Upper lobe of right lung (tissue), 1 donor: ENCODE measurements at regions not wholly inside any gene's neighbourhood (a gene's known extent, or its start where the extent isn't known, plus 50 kb on each side); places are given as distances from the start of the nearest gene placed in this dataset.

Source experiments
- ATAC-seq: fragments of 200-7000 bp; cut with Tn5 transposase; one replicate; pipeline ENCODE4 v1.9.1; 2020; ENCODE audit warnings: mild to moderate bottlenecking, moderate library complexity
- DNase-seq: peaks from one replicate; pipeline ENCODE4 v3.0.0-alpha.2; 2020
- H3K27ac ChIP-seq: fragments of 200-600 bp; one replicate; pipeline ENCODE4 v1.8.0; 2022
- H3K27me3 ChIP-seq: fragments of 200-600 bp; one replicate; pipeline ENCODE4 v1.8.0; 2022; ENCODE audit warnings: mild to moderate bottlenecking
- H3K36me3 ChIP-seq: fragments of 200-600 bp; one replicate; pipeline ENCODE4 v1.8.0; 2022
- H3K4me1 ChIP-seq: fragments of 200-600 bp; one replicate; pipeline ENCODE4 v1.8.0; 2022
- H3K4me3 ChIP-seq: fragments of 200-600 bp; one replicate; pipeline ENCODE4 v1.8.0; 2022; ENCODE audit warnings: mild to moderate bottlenecking
- H3K9me3 ChIP-seq: fragments of 200-600 bp; one replicate; pipeline ENCODE4 v1.8.0; 2022
- CTCF ChIP-seq: fragments of 200-600 bp; IDR thresholded peaks from one replicate; pipeline ENCODE4 v1.8.0; 2022; ENCODE audit warnings: antibody characterized with exemption
- intact Hi-C: fragments of 100-400 bp; cut with DNase I; formaldehyde crosslinking; loops from one replicate; pipeline ENCODE4 v1.11.0; 2022
- donor health status: DM: no; HTN: yes; CAD: no; lungs with severe emphysema.

GRCh38 chr11:82085493-82085892, 648.2 kb downstream of the FAM181B start:
- Histone ChIP-seq H3K4me3 (no peak overlapping the region), H3K4me1 (no peaks in the 10 kb centered on the region), H3K27ac (no peak overlapping the region), H3K9me3 (no peaks in the 10 kb centered on the region), H3K36me3 (no peaks in the 10 kb centered on the region), H3K27me3 (no peaks in the 10 kb centered on the region)
- TF ChIP-seq CTCF, result no peak
- no peak for ATAC-seq
- no peak for DNase-seq
- intact Hi-C loops, result no loop called here

GRCh38 chr11:82082976-82083375, 650.7 kb downstream of the FAM181B start:
- ATAC-seq (no peak), DNase-seq (no peak)
- H3K9me3 ChIP-seq, result no peaks in the 10 kb centered on the region
- no peaks in the 10 kb centered on the region for H3K36me3 ChIP-seq
- H3K4me1 ChIP-seq, result no peaks in the 10 kb centered on the region
- H3K4me3 ChIP-seq, result no peak overlapping the region
- no peaks in the 10 kb centered on the region for H3K27me3 ChIP-seq
- no peak for TF ChIP-seq CTCF
- H3K27ac ChIP-seq, result no peak overlapping the region
- intact Hi-C loops, result no loop called here

GRCh38 chr11:82080160-82080559, 653.5 kb downstream of the FAM181B start:
- no peaks in the 10 kb centered on the region for H3K9me3 ChIP-seq
- intact Hi-C loops, result no loop called here
- ATAC-seq (no peak), DNase-seq (no peak)
- no peak overlapping the region for H3K27ac ChIP-seq
- no peak overlapping the region for H3K4me3 ChIP-seq
- H3K36me3 ChIP-seq, result no peaks in the 10 kb centered on the region
- TF ChIP-seq CTCF, result no peak
- no peaks in the 10 kb centered on the region for H3K4me1 ChIP-seq
- no peaks in the 10 kb centered on the region for H3K27me3 ChIP-seq

- Histone ChIP-seq H3K9me3 (no peaks in the 10 kb centered on the region), H3K4me3 (no peak overlapping the region), H3K36me3 (no peaks in the 10 kb centered on the region), H3K27me3 (no peaks in the 10 kb centered on the region), H3K4me1 (no peaks in the 10 kb centered on the region), H3K27ac (no peak overlapping the region)
- TF ChIP-seq CTCF, result no peak
- intact Hi-C loops, result no loop called here
- ATAC-seq (no peak), DNase-seq (no peak)
These were observed 657.5 kb downstream of the FAM181B start for GRCh38 chr11:82076126-82076525.

- Histone ChIP-seq H3K36me3 (no peaks in the 10 kb centered on the region), H3K27me3 (no peaks in the 10 kb centered on the region), H3K4me3 (no peak overlapping the region), H3K9me3 (no peaks in the 10 kb centered on the region), H3K27ac (no peak overlapping the region), H3K4me1 (no peaks in the 10 kb centered on the region)
- intact Hi-C loops, result no loop called here
- TF ChIP-seq CTCF, result no peak
- ATAC-seq (no peak), DNase-seq (no peak)
These were observed 674.2 kb downstream of the FAM181B start for GRCh38 chr11:82059505-82059904.

GRCh38 chr11:82056450-82056849, 677.2 kb downstream of the FAM181B start:
- no peak for ATAC-seq
- DNase-seq, result no peak
- H3K4me1 ChIP-seq, result no peaks in the 10 kb centered on the region
- no peaks in the 10 kb centered on the region for H3K9me3 ChIP-seq
- H3K36me3 ChIP-seq, result no peaks in the 10 kb centered on the region
- intact Hi-C loops, result no loop called here
- H3K4me3 ChIP-seq, result no peak overlapping the region
- TF ChIP-seq CTCF, result no peak
- no peaks in the 10 kb centered on the region for H3K27me3 ChIP-seq
- H3K27ac ChIP-seq, result no peak overlapping the region
